ENCODE measurements at regions not wholly inside any gene's neighbourhood (a gene's known extent, or its start where the extent isn't known, plus 50 kb on each side); places are given as distances from the start of the nearest gene placed in this dataset.

DNA sequence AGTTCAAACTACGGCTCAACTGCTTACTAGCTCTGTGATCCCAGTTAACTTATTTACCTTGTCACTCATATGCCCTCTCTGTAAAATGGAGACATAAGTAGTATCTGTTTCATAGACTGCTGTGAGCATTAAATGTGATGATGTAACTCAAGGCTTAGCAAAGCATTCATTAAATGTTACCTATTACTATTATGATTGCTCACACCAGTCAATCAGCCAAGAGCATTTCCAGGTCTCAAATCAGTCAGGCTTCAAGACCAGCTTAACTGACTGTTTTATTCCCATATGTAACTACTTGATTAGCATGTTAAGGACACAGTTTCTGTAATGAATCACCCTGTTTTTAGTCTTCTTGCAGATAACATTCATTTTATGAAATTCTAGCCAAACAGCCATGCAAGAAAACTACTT lies 413.3 kb downstream of the MLLT3 start:
- intact Hi-C loops (cut with DNase I; ENCODE audit: low total_unique reads) = no loop called here
- TF ChIP-seq, protein P1, sequence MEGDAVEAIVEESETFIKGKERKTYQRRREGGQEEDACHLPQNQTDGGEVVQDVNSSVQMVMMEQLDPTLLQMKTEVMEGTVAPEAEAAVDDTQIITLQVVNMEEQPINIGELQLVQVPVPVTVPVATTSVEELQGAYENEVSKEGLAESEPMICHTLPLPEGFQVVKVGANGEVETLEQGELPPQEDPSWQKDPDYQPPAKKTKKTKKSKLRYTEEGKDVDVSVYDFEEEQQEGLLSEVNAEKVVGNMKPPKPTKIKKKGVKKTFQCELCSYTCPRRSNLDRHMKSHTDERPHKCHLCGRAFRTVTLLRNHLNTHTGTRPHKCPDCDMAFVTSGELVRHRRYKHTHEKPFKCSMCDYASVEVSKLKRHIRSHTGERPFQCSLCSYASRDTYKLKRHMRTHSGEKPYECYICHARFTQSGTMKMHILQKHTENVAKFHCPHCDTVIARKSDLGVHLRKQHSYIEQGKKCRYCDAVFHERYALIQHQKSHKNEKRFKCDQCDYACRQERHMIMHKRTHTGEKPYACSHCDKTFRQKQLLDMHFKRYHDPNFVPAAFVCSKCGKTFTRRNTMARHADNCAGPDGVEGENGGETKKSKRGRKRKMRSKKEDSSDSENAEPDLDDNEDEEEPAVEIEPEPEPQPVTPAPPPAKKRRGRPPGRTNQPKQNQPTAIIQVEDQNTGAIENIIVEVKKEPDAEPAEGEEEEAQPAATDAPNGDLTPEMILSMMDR (IDR thresholded peaks at IDR 0.05) = no peak
- H3K4me1 ChIP-seq = no peaks in the 10 kb centered on the region
- H3K4me3 ChIP-seq = no peak overlapping the region
- H3K27me3 ChIP-seq = no peaks in the 10 kb centered on the region
- DNase-seq = no peak
- no peaks in the 10 kb centered on the region for H3K9me3 ChIP-seq
- no peak overlapping the region for H3K27ac ChIP-seq
- H3K36me3 ChIP-seq = no peaks in the 10 kb centered on the region

DNA sequence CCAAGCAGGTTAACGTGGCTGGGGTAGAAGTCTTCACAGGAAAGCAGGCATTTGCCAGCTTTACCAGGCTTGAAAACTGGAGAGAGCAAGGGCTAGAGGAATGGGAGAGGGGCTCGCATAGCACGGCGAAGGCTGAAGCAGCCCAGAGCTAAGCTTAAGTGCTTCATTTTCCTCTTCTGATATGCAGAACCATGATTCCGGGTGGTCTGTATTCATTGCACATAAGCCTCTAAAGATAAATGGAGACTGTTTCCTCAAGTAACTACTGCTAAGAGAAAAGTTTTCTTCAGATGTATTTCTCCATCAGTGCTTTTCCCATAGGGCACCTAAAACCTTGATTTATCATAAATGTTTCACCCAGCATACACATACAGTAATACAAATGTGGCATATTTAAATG lies 414.1 kb downstream of the MLLT3 start:
- Histone ChIP-seq H3K36me3 (no peaks in the 10 kb centered on the region), H3K4me3 (no peak overlapping the region), H3K27ac (no peak overlapping the region), H3K4me1 (no peaks in the 10 kb centered on the region), H3K27me3 (no peaks in the 10 kb centered on the region), H3K9me3 (no peaks in the 10 kb centered on the region)
- TF ChIP-seq, protein P1 (IDR thresholded peaks at IDR 0.05) = no peak
- no peak for DNase-seq
- intact Hi-C loops (cut with DNase I; ENCODE audit: low total_unique reads) = no loop called here

DNA sequence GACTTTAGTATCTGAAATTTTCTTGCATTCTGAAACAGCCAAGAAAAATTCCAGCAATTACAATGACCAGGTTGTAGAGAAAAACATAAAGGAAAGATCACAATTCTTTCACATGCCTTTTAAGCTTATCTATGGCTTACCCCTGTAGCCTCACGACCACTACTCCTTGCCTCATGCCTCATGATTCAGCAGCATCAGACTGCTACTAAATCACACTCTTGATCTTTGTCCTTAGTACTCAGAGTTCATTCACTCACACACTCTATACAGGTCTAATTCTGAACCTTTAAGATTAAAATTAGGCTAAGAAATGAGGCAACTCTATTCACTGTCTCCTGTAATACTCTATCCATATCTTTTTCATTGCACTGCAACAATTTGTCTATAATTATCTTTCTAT lies 415.1 kb downstream of the MLLT3 start:
- no peaks in the 10 kb centered on the region for H3K9me3 ChIP-seq
- no peak overlapping the region for H3K27ac ChIP-seq
- no peaks in the 10 kb centered on the region for H3K27me3 ChIP-seq
- H3K4me1 ChIP-seq = no peaks in the 10 kb centered on the region
- no peak overlapping the region for H3K4me3 ChIP-seq
- intact Hi-C loops (cut with DNase I; ENCODE audit: low total_unique reads) = no loop called here
- TF ChIP-seq, protein P1 (IDR thresholded peaks at IDR 0.05) = no peak
- H3K36me3 ChIP-seq = no peaks in the 10 kb centered on the region
- DNase-seq = no peak

DNA sequence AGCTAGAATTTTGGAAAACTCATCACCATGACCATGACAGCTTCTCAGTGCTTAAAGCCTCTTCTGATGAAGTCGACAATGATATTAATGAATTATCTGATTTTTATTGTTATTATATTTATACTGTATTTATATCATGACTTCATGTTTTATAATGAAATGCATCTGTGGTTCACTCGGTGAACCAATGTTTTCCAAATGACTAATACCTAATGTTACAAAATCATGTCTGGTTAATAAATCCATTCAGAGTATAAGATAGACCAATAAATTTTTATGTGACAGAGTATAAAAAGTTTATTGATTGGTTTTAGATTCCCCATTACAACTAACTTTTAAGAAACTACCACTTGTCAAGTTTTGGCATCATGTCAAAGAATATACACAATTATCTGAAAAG lies 416.5 kb downstream of the MLLT3 start:
- Histone ChIP-seq H3K4me3 (no peak overlapping the region), H3K9me3 (no peaks in the 10 kb centered on the region), H3K4me1 (peaks cover 0 to 5% (median 0%) of the 10 kb centered on the region in 4 donors), H3K36me3 (no peaks in the 10 kb centered on the region), H3K27me3 (no peaks in the 10 kb centered on the region), H3K27ac (no peak overlapping the region)
- DNase-seq = no peak
- intact Hi-C loops (cut with DNase I; ENCODE audit: low total_unique reads) = no loop called here
- TF ChIP-seq, protein P1 (IDR thresholded peaks at IDR 0.05) = no peak

DNA sequence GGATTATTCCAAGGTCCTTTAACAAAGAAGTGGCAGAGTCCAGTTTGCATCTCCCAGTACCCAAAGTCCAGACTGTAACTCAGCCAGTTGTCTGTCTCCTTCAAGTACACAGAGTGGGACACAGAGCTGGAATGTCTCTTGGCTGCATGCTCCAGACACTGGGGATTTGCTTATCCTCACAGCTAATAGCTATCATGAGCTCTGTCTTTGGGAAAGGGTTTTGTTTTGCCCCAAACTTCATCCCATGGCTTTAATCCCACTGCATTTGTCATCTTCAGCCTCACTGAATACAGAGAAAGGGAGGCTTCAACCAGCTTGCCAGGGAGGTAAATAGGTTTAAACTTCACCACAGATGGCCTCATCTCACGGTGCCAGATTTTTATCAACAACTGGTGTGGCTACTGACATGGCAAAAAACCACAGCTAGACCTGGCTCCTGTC lies 412.2 kb upstream of the SLC24A2 start:
- intact Hi-C loops (cut with DNase I; ENCODE audit: low total_unique reads) = loop anchor here (5.0 kb wide), 1 partner anchor 291 kb away; no protein-coding TSS in a partner anchor
- Histone ChIP-seq H3K9me3 (peaks cover 0 to 3% (median 0%) of the 10 kb centered on the region in 3 donors), H3K27me3 (no peaks in the 10 kb centered on the region), H3K36me3 (no peaks in the 10 kb centered on the region), H3K27ac (no peak overlapping the region), H3K4me1 (peaks cover 0 to 13% (median 0%) of the 10 kb centered on the region in 4 donors), H3K4me3 (no peak overlapping the region)
- DNase-seq = no peak
- TF ChIP-seq, protein P1 (IDR thresholded peaks at IDR 0.05) = no peak

DNA sequence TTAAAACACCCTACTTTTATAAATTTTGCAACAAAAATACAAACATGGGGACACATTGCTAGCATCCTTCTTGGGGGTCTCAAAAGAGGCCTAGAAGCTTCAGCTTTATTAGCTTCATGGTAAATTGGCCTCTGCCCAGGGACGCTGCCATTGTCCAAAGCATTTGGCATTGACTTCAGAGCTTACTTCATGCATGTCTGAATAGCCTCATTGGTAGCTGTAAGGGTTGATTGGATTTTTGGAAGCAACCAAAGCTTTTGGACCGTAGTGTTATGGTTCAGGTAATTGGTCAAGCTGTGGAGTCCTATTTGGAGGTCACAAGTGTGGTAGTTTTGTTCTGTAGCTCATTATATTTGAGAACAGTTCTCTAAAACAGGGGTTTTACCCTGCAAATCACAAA lies 411.7 kb upstream of the SLC24A2 start:
- no peak for DNase-seq
- H3K36me3 ChIP-seq = no peaks in the 10 kb centered on the region
- H3K27ac ChIP-seq = no peak overlapping the region
- no peak overlapping the region for H3K4me3 ChIP-seq
- peaks cover 0 to 3% (median 0%) of the 10 kb centered on the region in 3 donors for H3K9me3 ChIP-seq
- no peaks in the 10 kb centered on the region for H3K27me3 ChIP-seq
- TF ChIP-seq, protein P1 (IDR thresholded peaks at IDR 0.05) = no peak
- peaks cover 0 to 13% (median 0%) of the 10 kb centered on the region in 4 donors for H3K4me1 ChIP-seq
- intact Hi-C loops (cut with DNase I; ENCODE audit: low total_unique reads) = loop anchor here (5.0 kb wide), 1 partner anchor 292 kb away; no protein-coding TSS in a partner anchor

Measured in tibial artery (tissue), 4 donors.